VCaP (cell line): ENCODE measurements at regions not wholly inside any gene's neighbourhood (a gene's known extent, or its start where the extent isn't known, plus 50 kb on each side); places are given as distances from the start of the nearest gene placed in this dataset.
"Not testable (repeated sequence)": the region's sequence is repeated elsewhere in the genome, so short reads cannot be mapped to it uniquely, and the experiment has no call there.

Experiments used
- H3K27ac ChIP-seq: fragments of 450-650 bp; 2 replicates; pipeline ENCODE4 v1.5.1; 2017
- TF ChIP-seq, protein P1 (sequence below): fragments of 450-650 bp; conservative IDR thresholded peaks from 2 replicates; pipeline ENCODE4 v1.5.1; 2017; ENCODE audit warnings: mild to moderate bottlenecking, moderate library complexity

GRCh38 chr11:12600829-12601228, 73.4 kb upstream of the TEAD1 start:
- TF ChIP-seq, protein P1, sequence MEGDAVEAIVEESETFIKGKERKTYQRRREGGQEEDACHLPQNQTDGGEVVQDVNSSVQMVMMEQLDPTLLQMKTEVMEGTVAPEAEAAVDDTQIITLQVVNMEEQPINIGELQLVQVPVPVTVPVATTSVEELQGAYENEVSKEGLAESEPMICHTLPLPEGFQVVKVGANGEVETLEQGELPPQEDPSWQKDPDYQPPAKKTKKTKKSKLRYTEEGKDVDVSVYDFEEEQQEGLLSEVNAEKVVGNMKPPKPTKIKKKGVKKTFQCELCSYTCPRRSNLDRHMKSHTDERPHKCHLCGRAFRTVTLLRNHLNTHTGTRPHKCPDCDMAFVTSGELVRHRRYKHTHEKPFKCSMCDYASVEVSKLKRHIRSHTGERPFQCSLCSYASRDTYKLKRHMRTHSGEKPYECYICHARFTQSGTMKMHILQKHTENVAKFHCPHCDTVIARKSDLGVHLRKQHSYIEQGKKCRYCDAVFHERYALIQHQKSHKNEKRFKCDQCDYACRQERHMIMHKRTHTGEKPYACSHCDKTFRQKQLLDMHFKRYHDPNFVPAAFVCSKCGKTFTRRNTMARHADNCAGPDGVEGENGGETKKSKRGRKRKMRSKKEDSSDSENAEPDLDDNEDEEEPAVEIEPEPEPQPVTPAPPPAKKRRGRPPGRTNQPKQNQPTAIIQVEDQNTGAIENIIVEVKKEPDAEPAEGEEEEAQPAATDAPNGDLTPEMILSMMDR, result no peak
- no peak overlapping the region for H3K27ac ChIP-seq

DNA sequence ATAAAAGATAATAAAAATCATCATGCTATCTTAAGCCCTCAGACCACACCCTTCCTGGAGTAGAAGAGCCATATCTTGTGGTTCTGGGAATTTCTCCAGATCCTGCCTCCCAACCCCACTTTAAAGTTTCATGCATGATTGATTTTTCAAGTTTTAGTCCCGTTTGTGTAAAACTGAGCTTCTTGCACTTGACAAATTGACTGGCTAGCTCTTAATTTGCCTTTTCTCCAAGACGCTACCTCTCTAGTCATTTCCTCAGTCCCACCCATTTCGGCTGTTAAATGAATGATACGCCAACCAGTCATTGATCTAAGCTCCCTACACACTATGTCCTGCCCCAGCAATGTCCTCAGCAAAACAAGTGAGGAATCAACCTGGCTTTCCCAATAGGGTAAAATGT, 71.8 kb upstream of the TEAD1 start:
- TF ChIP-seq, protein P1, result no peak
- no peak overlapping the region for H3K27ac ChIP-seq

DNA sequence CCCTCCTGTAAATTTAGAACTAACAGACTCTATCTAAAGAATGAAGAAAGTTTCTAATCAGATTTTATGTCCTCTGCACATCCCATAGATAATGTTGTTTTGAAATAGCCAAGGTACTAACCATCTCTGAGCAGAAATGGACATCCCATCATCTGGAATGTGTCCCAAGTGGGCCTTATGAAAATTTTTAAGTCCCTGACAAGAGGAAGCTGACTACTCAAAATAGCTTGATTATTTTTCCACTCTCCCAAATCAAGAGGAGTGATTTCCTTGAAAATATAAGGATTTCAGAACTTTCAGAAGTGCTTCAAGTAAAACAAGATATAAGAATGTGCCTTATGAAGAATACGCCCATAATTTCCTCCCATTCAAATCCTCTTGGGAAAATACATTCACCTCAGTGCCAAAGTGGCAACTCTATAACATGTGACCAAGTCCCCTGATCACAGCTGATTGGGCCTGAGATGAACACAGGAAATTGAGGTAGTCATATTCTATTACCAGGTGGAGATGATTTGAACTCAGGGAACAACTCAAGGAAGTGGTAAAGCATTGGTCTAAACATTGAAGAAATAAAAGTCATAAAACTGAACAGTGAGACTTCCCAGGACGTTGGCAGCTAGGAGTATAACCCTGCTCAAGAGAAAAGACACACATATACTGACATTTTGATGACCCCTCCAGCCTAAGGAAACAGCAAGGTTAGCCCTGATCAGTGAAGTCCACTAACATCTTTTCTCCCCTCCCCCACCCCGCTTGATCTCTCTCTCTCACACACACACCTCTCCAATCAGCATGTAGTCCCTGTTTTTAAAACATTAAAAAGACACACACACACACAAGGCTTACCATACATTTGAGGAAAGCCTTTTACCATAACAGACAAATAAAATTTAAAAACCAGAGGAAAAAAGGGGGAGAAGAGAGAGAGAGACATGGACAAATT, 70.8 kb upstream of the TEAD1 start:
- no peak overlapping the region for H3K27ac ChIP-seq
- TF ChIP-seq, protein P1, result no peak

DNA sequence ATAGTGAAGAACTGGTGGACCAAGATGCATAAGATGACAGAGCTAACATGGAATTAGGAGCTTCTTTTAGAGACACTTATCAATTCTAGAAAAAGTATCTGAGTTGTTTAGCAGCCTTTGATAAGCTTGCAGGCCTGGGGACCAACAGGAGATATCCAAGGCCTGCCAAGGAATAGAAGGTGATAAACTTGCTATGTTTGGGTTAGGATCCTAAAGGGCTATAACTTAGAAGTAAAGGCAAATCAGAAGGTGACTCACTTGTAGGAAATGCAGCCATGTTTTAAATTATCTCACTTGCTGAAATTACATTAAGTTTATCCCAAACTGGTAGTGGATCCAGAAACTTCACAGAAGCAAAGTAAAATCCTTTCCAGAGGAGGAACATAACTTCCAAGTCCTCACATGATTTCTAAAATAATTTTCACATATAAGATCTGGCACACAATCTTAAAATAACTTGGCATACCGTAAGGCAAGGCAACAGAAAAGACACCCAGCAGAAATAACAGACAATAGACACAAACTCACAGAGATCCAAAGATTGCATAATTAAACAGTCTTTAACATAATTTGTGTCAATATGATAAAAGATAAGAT, 69.6 kb upstream of the TEAD1 start:
- TF ChIP-seq, protein P1, result no peak
- H3K27ac ChIP-seq, result no peak overlapping the region

DNA sequence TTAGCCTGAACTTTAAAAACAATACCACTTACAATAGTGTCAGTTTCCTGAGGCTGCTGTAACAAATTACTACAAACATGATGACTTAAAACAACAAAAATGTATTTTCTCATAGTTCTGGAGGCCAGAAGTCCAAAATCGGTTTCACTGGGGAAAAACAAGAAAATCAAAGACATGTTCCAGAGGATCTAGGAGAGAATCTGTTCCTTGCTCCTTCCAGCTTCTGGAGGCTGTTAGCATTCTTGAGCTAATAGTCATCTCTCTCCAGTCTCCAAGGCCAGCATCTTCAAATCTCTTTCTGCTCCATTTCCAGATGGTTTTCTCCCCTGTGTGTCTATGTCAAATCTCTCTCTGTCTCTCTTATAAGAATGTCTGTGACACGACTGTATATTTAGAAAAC, 67.6 kb upstream of the TEAD1 start:
- H3K27ac ChIP-seq, result no peak overlapping the region

DNA sequence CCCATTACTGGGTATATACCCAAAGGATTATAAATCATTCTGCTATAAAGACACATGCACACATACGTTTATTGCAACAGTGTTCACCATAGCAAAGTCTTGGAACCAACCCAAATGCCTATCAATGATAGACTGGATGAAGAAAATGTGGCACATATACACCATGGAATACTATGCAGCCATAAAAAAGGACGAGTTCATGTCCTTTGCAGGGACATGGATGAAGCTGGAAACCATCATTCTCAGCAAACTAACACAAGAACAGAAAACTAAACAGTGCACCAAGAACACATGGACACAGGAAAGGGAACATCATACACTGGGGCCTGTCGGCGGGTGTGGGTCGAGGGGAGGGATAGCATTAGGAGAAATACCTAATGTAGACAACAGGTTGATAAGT, 65.5 kb upstream of the TEAD1 start:
- H3K27ac ChIP-seq, result not testable (repeated sequence)

More for the DNA sequence above, 67.6 kb upstream of the TEAD1 start:
- TF ChIP-seq, protein P1, result no peak

DNA sequence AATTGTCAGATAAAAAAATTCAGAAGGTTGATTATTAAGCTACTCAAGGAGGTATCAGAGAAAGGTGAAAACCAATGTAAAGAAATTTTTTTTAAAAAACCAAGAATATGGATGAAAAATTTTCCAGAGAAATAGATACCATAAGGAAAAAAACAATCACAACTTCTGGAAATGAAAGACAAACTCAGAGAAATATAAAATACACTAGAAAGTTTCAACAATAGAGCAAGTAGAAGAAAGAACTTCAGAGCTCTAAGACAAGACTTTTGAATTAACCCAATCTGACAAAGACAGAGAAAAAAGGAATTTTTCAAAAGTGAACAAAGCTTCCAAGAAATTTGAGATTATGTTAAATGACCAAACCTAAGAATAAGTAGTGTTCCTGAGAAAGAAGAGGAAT, 62.9 kb upstream of the TEAD1 start:
- TF ChIP-seq, protein P1, result no peak
- H3K27ac ChIP-seq, result no peak overlapping the region

GRCh38 chr11:12617632-12618031, 56.6 kb upstream of the TEAD1 start:
- TF ChIP-seq, protein P1, result no peak
- no peak overlapping the region for H3K27ac ChIP-seq
